ENCODE measurements at regions not wholly inside any gene's neighbourhood (a gene's known extent, or its start where the extent isn't known, plus 50 kb on each side); places are given as distances from the start of the nearest gene placed in this dataset.
"Not testable (repeated sequence)": the region's sequence is repeated elsewhere in the genome, so short reads cannot be mapped to it uniquely, and the experiment has no call there.

GRCh38 chr4:73671348-73671747, 51.1 kb upstream of the RASSF6 start:
- DNase-seq: not testable (repeated sequence)

- no peak for DNase-seq
Observed at GRCh38 chr4:73673286-73673685, 53.0 kb upstream of the RASSF6 start.

GRCh38 chr4:73674451-73674919, 54.2 kb upstream of the RASSF6 start:
- DNase-seq: no peak

GRCh38 chr4:73675623-73676022, 55.4 kb upstream of the RASSF6 start:
- DNase-seq: no peak

GRCh38 chr4:73676136-73676535, 55.9 kb upstream of the RASSF6 start:
- DNase-seq: no peak

GRCh38 chr4:73676861-73677323, 56.7 kb upstream of the RASSF6 start:
- DNase-seq: no peak

GRCh38 chr4:73679836-73680235, 59.6 kb upstream of the RASSF6 start:
- no peak for DNase-seq

- DNase-seq: no peak
Observed at GRCh38 chr4:73681776-73682175, 58.6 kb upstream of the CXCL8 start.

- peak; percentile 48 to 83 (median 82) for DNase-seq
Observed at GRCh38 chr4:73682508-73682907, 57.9 kb upstream of the CXCL8 start.

GRCh38 chr4:73683033-73683432, 57.3 kb upstream of the CXCL8 start:
- no peak for DNase-seq

- DNase-seq: peak; percentile 49 to 78 (median 74)
Observed at GRCh38 chr4:73683456-73683855, 56.9 kb upstream of the CXCL8 start.

- no peak for DNase-seq
Observed at GRCh38 chr4:73684097-73684496, 56.3 kb upstream of the CXCL8 start.

- DNase-seq: no peak
Observed at GRCh38 chr4:73685052-73685451, 55.3 kb upstream of the CXCL8 start.

GRCh38 chr4:73687421-73687820, 52.9 kb upstream of the CXCL8 start:
- DNase-seq: no peak

- DNase-seq: peak in 2 of 3 donors; percentile 14 to 51
Observed at GRCh38 chr4:73690051-73690738, 50.2 kb upstream of the CXCL8 start.
